GM21786 (cell line): ENCODE measurements at regions not wholly inside any gene's neighbourhood (a gene's known extent, or its start where the extent isn't known, plus 50 kb on each side); places are given as distances from the start of the nearest gene placed in this dataset.
"Not testable (repeated sequence)": the region's sequence is repeated elsewhere in the genome, so short reads cannot be mapped to it uniquely, and the experiment has no call there.

Experiments
- ATAC-seq: cut with Tn5 transposase; IDR thresholded peaks from one replicate; pipeline ENCODE4 v1.9.1; 2021; ENCODE audit not compliant: unreplicated experiment

- no peak for ATAC-seq
Measured at GRCh38 chr11:87572881-87573280, 535.1 kb downstream of the TMEM135 start.

- no peak for ATAC-seq
Measured at GRCh38 chr11:87560352-87560751, 522.6 kb downstream of the TMEM135 start.

- ATAC-seq = not testable (repeated sequence)
Measured at GRCh38 chr11:87559852-87560251, 522.1 kb downstream of the TMEM135 start.

GRCh38 chr11:87555101-87555500 is 517.4 kb downstream of the TMEM135 start:
- no peak for ATAC-seq

GRCh38 chr11:87548797-87549196 is 511.1 kb downstream of the TMEM135 start:
- no peak for ATAC-seq

GRCh38 chr11:87545858-87546257 is 508.1 kb downstream of the TMEM135 start:
- no peak for ATAC-seq

GRCh38 chr11:87539596-87539995 is 501.9 kb downstream of the TMEM135 start:
- no peak for ATAC-seq

- no peak for ATAC-seq
Measured at GRCh38 chr11:87536565-87536964, 498.8 kb downstream of the TMEM135 start.

GRCh38 chr11:87536016-87536415 is 498.3 kb downstream of the TMEM135 start:
- no peak for ATAC-seq

GRCh38 chr11:87535513-87535912 is 497.8 kb downstream of the TMEM135 start:
- no peak for ATAC-seq

GRCh38 chr11:87531835-87532234 is 494.1 kb downstream of the TMEM135 start:
- not testable (repeated sequence) for ATAC-seq

- no peak for ATAC-seq
Measured at GRCh38 chr11:87529486-87529885, 491.8 kb downstream of the TMEM135 start.

- ATAC-seq = no peak
Measured at GRCh38 chr11:87528752-87529151, 491.0 kb downstream of the TMEM135 start.

GRCh38 chr11:87523276-87523675 is 485.5 kb downstream of the TMEM135 start:
- ATAC-seq = no peak

- ATAC-seq = no peak
Measured at GRCh38 chr11:87518266-87518665, 480.5 kb downstream of the TMEM135 start.

- ATAC-seq = no peak
Measured at GRCh38 chr11:87517351-87517750, 479.6 kb downstream of the TMEM135 start.

- ATAC-seq = not testable (repeated sequence)
Measured at GRCh38 chr11:87507722-87508121, 470.0 kb downstream of the TMEM135 start.

- not testable (repeated sequence) for ATAC-seq
Measured at GRCh38 chr11:87506946-87507345, 469.2 kb downstream of the TMEM135 start.

GRCh38 chr11:87501388-87501787 is 463.7 kb downstream of the TMEM135 start:
- ATAC-seq = no peak

GRCh38 chr11:87494936-87495335 is 457.2 kb downstream of the TMEM135 start:
- not testable (repeated sequence) for ATAC-seq

GRCh38 chr11:87494026-87494425 is 456.3 kb downstream of the TMEM135 start:
- not testable (repeated sequence) for ATAC-seq

GRCh38 chr11:87493516-87493915 is 455.8 kb downstream of the TMEM135 start:
- ATAC-seq = no peak

- no peak for ATAC-seq
Measured at GRCh38 chr11:87491381-87491780, 453.6 kb downstream of the TMEM135 start.

GRCh38 chr11:87490671-87491070 is 452.9 kb downstream of the TMEM135 start:
- ATAC-seq = no peak
